ENCODE measurements at regions not wholly inside any gene's neighbourhood (a gene's known extent, or its start where the extent isn't known, plus 50 kb on each side); places are given as distances from the start of the nearest gene placed in this dataset.

DNA sequence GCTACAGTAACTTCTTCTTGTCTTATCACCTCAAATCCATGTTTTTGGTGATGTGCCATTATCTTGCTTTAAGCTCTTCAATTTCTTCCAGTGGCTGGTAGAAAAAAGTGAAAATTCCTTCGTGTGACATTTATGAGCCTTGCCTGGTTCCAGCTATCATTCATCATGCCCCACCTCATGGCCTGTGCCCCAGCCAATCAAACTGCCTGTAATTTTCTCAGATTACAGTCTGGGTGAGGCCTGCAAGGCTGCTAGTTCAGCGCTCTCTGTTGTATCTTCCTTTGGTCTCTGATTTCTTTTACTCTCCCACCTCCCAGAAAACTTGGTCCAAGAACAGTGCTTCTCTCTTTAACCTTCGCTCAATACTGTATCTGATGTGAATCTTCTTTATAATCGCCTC, 249.3 kb upstream of the ZNF717 start:
- H3K4me1 ChIP-seq (ENCODE audit: low read depth, poor library complexity, severe bottlenecking): no peaks in the 10 kb centered on the region
- no peak overlapping the region for H3K27ac ChIP-seq

GRCh38 chr3:76035117-76035516, 249.8 kb upstream of the ZNF717 start:
- no peak overlapping the region for H3K9ac ChIP-seq
- H3K4me2 ChIP-seq: no peak overlapping the region
- TF ChIP-seq, protein P1, sequence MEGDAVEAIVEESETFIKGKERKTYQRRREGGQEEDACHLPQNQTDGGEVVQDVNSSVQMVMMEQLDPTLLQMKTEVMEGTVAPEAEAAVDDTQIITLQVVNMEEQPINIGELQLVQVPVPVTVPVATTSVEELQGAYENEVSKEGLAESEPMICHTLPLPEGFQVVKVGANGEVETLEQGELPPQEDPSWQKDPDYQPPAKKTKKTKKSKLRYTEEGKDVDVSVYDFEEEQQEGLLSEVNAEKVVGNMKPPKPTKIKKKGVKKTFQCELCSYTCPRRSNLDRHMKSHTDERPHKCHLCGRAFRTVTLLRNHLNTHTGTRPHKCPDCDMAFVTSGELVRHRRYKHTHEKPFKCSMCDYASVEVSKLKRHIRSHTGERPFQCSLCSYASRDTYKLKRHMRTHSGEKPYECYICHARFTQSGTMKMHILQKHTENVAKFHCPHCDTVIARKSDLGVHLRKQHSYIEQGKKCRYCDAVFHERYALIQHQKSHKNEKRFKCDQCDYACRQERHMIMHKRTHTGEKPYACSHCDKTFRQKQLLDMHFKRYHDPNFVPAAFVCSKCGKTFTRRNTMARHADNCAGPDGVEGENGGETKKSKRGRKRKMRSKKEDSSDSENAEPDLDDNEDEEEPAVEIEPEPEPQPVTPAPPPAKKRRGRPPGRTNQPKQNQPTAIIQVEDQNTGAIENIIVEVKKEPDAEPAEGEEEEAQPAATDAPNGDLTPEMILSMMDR (conservative IDR thresholded peaks at IDR 0.05; ENCODE audit: low read depth, low read length): no peak
- no peaks in the 10 kb centered on the region for H3K4me1 ChIP-seq (ENCODE audit: low read depth, poor library complexity, severe bottlenecking)
- H3K79me2 ChIP-seq (ENCODE audit: insufficient read depth, low read depth): no peaks in the 10 kb centered on the region
- no peak overlapping the region for H2AFZ ChIP-seq (ENCODE audit: low read depth)
- no peak overlapping the region for H3K4me3 ChIP-seq (IDR thresholded peaks at IDR 0.05; ENCODE audit: insufficient read depth, low read depth, low read length)
- no peak overlapping the region for H3K27ac ChIP-seq
- H4K20me1 ChIP-seq (ENCODE audit: insufficient read depth): no peaks in the 10 kb centered on the region
- H3K36me3 ChIP-seq (ENCODE audit: insufficient read depth): no peaks in the 10 kb centered on the region
- H3K27me3 ChIP-seq (ENCODE audit: insufficient read depth, low read depth): no peaks in the 10 kb centered on the region

More for the DNA sequence above, 249.3 kb upstream of the ZNF717 start:
- TF ChIP-seq, protein P1 (conservative IDR thresholded peaks at IDR 0.05; ENCODE audit: low read depth, low read length): no peak
- H4K20me1 ChIP-seq (ENCODE audit: insufficient read depth): no peaks in the 10 kb centered on the region
- H2AFZ ChIP-seq (ENCODE audit: low read depth): no peak overlapping the region
- H3K9ac ChIP-seq: no peak overlapping the region
- H3K36me3 ChIP-seq (ENCODE audit: insufficient read depth): no peaks in the 10 kb centered on the region
- no peaks in the 10 kb centered on the region for H3K27me3 ChIP-seq (ENCODE audit: insufficient read depth, low read depth)
- no peak overlapping the region for H3K4me2 ChIP-seq
- no peaks in the 10 kb centered on the region for H3K79me2 ChIP-seq (ENCODE audit: insufficient read depth, low read depth)
- H3K4me3 ChIP-seq (IDR thresholded peaks at IDR 0.05; ENCODE audit: insufficient read depth, low read depth, low read length): no peak overlapping the region

DNA sequence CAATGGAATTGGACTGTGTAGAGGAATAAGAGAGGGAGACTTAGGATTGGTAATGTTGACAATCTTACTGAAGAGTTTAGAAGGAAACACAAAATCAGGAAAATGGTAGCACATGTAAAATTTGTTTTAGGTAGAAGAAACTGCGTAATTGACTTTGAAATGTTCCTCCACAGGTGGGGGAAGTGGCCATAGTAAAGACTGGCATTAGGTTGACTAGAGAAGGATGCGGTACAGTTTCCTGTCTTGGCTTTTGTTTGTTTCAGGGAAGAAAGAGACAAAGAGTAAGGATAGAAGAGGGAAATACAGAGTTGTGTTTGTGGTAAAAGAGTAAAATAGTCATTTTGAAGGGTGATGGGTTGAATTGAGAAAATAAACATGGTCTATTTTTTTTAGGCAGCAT, 253.6 kb upstream of the ZNF717 start:
- Histone ChIP-seq H3K79me2 (ENCODE audit: insufficient read depth, low read depth) (no peaks in the 10 kb centered on the region), H3K36me3 (ENCODE audit: insufficient read depth) (no peaks in the 10 kb centered on the region), H2AFZ (ENCODE audit: low read depth) (no peak overlapping the region), H3K4me3 (IDR thresholded peaks at IDR 0.05; ENCODE audit: insufficient read depth, low read depth, low read length) (no peak overlapping the region), H3K4me1 (ENCODE audit: low read depth, poor library complexity, severe bottlenecking) (no peaks in the 10 kb centered on the region), H3K27me3 (ENCODE audit: insufficient read depth, low read depth) (no peaks in the 10 kb centered on the region), H3K9ac (no peak overlapping the region), H3K27ac (no peak overlapping the region), H3K4me2 (no peak overlapping the region), H4K20me1 (ENCODE audit: insufficient read depth) (no peaks in the 10 kb centered on the region)
- TF ChIP-seq, protein P1 (conservative IDR thresholded peaks at IDR 0.05; ENCODE audit: low read depth, low read length): no peak

GRCh38 chr3:76039431-76039830, 254.1 kb upstream of the ZNF717 start:
- H3K79me2 ChIP-seq (ENCODE audit: insufficient read depth, low read depth): no peaks in the 10 kb centered on the region
- no peak overlapping the region for H3K9ac ChIP-seq
- no peak overlapping the region for H3K27ac ChIP-seq
- H3K4me3 ChIP-seq (IDR thresholded peaks at IDR 0.05; ENCODE audit: insufficient read depth, low read depth, low read length): no peak overlapping the region
- no peak overlapping the region for H3K4me2 ChIP-seq
- no peak overlapping the region for H2AFZ ChIP-seq (ENCODE audit: low read depth)
- H3K36me3 ChIP-seq (ENCODE audit: insufficient read depth): no peaks in the 10 kb centered on the region
- TF ChIP-seq, protein P1 (conservative IDR thresholded peaks at IDR 0.05; ENCODE audit: low read depth, low read length): no peak
- H3K27me3 ChIP-seq (ENCODE audit: insufficient read depth, low read depth): no peaks in the 10 kb centered on the region
- no peaks in the 10 kb centered on the region for H4K20me1 ChIP-seq (ENCODE audit: insufficient read depth)
- no peaks in the 10 kb centered on the region for H3K4me1 ChIP-seq (ENCODE audit: low read depth, poor library complexity, severe bottlenecking)
